ENCODE measurements at regions not wholly inside any gene's neighbourhood (a gene's known extent, or its start where the extent isn't known, plus 50 kb on each side); places are given as distances from the start of the nearest gene placed in this dataset.

GRCh38 chr3:127107002-127107401 is 85.9 kb upstream of the PRR23E start:
- H3K27me3 ChIP-seq (ENCODE audit: low read depth) = peaks cover 23% of the 10 kb centered on the region
- H3K27ac ChIP-seq (replicated peaks) = no peak overlapping the region
- TF ChIP-seq, protein P1, sequence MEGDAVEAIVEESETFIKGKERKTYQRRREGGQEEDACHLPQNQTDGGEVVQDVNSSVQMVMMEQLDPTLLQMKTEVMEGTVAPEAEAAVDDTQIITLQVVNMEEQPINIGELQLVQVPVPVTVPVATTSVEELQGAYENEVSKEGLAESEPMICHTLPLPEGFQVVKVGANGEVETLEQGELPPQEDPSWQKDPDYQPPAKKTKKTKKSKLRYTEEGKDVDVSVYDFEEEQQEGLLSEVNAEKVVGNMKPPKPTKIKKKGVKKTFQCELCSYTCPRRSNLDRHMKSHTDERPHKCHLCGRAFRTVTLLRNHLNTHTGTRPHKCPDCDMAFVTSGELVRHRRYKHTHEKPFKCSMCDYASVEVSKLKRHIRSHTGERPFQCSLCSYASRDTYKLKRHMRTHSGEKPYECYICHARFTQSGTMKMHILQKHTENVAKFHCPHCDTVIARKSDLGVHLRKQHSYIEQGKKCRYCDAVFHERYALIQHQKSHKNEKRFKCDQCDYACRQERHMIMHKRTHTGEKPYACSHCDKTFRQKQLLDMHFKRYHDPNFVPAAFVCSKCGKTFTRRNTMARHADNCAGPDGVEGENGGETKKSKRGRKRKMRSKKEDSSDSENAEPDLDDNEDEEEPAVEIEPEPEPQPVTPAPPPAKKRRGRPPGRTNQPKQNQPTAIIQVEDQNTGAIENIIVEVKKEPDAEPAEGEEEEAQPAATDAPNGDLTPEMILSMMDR (IDR thresholded peaks at IDR 0.05; ENCODE audit: borderline replicate concordance) = no peak
- peaks cover 12% of the 10 kb centered on the region for H3K9me3 ChIP-seq (replicated peaks)
- intact Hi-C loops (cut with micrococcal nuclease) = no loop called here
- no peak for DNase-seq
- H3K4me1 ChIP-seq = no peaks in the 10 kb centered on the region
- no peak overlapping the region for H3K4me3 ChIP-seq
- no peaks in the 10 kb centered on the region for H3K36me3 ChIP-seq

GRCh38 chr3:127107491-127108375 is 85.2 kb upstream of the PRR23E start:
- H3K9me3 ChIP-seq (replicated peaks) = peaks cover 19% of the 10 kb centered on the region
- TF ChIP-seq, protein P1 (IDR thresholded peaks at IDR 0.05; ENCODE audit: borderline replicate concordance) = no peak
- H3K4me1 ChIP-seq = no peaks in the 10 kb centered on the region
- no peak overlapping the region for H3K4me3 ChIP-seq
- H3K27me3 ChIP-seq (ENCODE audit: low read depth) = peaks cover 16% of the 10 kb centered on the region
- DNase-seq = no peak
- H3K27ac ChIP-seq (replicated peaks) = no peak overlapping the region
- H3K36me3 ChIP-seq = no peaks in the 10 kb centered on the region
- intact Hi-C loops (cut with micrococcal nuclease) = no loop called here

DNA sequence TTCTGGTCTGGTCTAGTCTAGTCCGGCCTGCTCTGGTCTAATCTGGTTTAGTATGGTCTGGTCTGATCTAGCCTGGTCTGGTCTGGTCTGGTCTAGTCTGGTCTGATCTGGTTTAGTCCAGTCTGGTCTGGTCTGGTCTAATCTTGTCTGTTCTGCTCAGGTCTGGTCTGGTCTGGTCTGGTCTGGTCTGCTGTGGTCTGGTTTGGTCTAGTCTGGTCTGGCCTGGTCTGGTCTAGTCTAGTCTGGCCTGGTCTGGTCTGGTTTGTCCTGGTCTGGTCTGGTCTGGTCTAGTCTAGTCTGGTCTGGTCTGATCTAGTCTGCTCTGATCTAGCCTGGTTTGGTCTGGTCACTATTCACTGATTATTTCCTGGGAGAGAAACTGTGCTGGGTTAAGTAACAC is 84.1 kb upstream of the PRR23E start:
- TF ChIP-seq, protein P1 (IDR thresholded peaks at IDR 0.05; ENCODE audit: borderline replicate concordance) = no peak
- DNase-seq = no peak
- no peaks in the 10 kb centered on the region for H3K4me1 ChIP-seq
- H3K36me3 ChIP-seq = no peaks in the 10 kb centered on the region
- peaks cover 24% of the 10 kb centered on the region for H3K9me3 ChIP-seq (replicated peaks)
- intact Hi-C loops (cut with micrococcal nuclease) = no loop called here
- no peak overlapping the region for H3K27ac ChIP-seq (replicated peaks)
- no peak overlapping the region for H3K4me3 ChIP-seq
- H3K27me3 ChIP-seq (ENCODE audit: low read depth) = peaks cover 15% of the 10 kb centered on the region

GRCh38 chr3:127110982-127111693 is 81.8 kb upstream of the PRR23E start:
- Histone ChIP-seq H3K27me3 (ENCODE audit: low read depth) (peaks cover 7% of the 10 kb centered on the region), H3K9me3 (replicated peaks) (peaks cover 24% of the 10 kb centered on the region), H3K4me3 (no peak overlapping the region), H3K36me3 (no peaks in the 10 kb centered on the region), H3K27ac (replicated peaks) (no peak overlapping the region), H3K4me1 (no peaks in the 10 kb centered on the region)
- no peak for DNase-seq
- intact Hi-C loops (cut with micrococcal nuclease) = no loop called here
- TF ChIP-seq, protein P1 (IDR thresholded peaks at IDR 0.05; ENCODE audit: borderline replicate concordance) = no peak

- intact Hi-C loops (cut with micrococcal nuclease) = no loop called here
- TF ChIP-seq, protein P1 (IDR thresholded peaks at IDR 0.05; ENCODE audit: borderline replicate concordance) = no peak
- Histone ChIP-seq H3K36me3 (no peaks in the 10 kb centered on the region), H3K4me1 (no peaks in the 10 kb centered on the region), H3K27me3 (ENCODE audit: low read depth) (peaks cover 6% of the 10 kb centered on the region), H3K27ac (replicated peaks) (no peak overlapping the region), H3K9me3 (replicated peaks) (peaks cover 24% of the 10 kb centered on the region), H3K4me3 (no peak overlapping the region)
- no peak for DNase-seq
Measured at GRCh38 chr3:127112796-127113570, 79.9 kb upstream of the PRR23E start.
